ENCODE measurements at regions not wholly inside any gene's neighbourhood (a gene's known extent, or its start where the extent isn't known, plus 50 kb on each side); places are given as distances from the start of the nearest gene placed in this dataset.

- H3K4ac ChIP-seq (ENCODE audit: low read length): no peak overlapping the region
These were observed 92.6 kb downstream of the YTHDF1 start for GRCh38 chr20:63123331-63123741.

DNA sequence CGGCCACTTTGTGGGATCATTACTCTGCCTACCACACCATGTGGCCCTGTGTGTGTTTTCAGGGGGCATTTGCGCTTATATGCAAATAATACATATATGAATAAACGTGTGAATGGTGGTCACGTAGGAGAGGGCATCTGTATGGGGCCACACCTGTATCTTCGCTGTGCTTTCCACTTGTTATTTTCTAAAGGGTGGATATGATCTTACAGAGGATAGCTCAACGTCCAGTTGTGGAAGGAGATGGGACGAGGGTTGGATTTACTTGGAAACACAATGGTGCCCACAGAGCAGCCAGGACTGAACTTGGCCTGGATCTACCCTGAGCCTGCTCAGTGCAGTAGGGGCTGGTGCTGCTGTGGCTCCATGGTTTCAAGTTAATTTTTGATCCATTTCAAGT, 93.3 kb downstream of the YTHDF1 start:
- no peak overlapping the region for H3K23ac ChIP-seq (ENCODE audit: low read depth, low read length, poor library complexity)
- no peak overlapping the region for H2AK5ac ChIP-seq (ENCODE audit: low read depth, low read length)
- H3K9ac ChIP-seq (ENCODE audit: low read depth, low read length, poor library complexity): no peak overlapping the region
- no peaks in the 10 kb centered on the region for H3K36me3 ChIP-seq (replicated peaks in 1 of 2; ENCODE audit: control insufficient read depth in 2 of 2, insufficient read depth in 2 of 2, low read length in 2 of 2)
- no peak for DNase-seq (ENCODE audit: low spot score)
- H3K27ac ChIP-seq (replicated peaks; ENCODE audit: low read length): no peak overlapping the region
- H2BK12ac ChIP-seq (ENCODE audit: low read length): no peak overlapping the region
- H4K8ac ChIP-seq (ENCODE audit: low read depth, low read length): no peak overlapping the region
- H2BK120ac ChIP-seq (ENCODE audit: low read depth, low read length): no peak overlapping the region
- H3K79me1 ChIP-seq (ENCODE audit: low read depth, low read length): peaks cover 8% of the 10 kb centered on the region
- WGBS, 2 donors (ENCODE audit: extremely low coverage in 2 of 2, insufficient read length in 2 of 2, insufficient replicate concordance in 1 of 2): no CpG with 5 or more reads among the region's 7 CpGs
- H3K18ac ChIP-seq (ENCODE audit: low read length): no peak overlapping the region
- H2AFZ ChIP-seq (ENCODE audit: low read length): no peak overlapping the region
- H2BK5ac ChIP-seq (ENCODE audit: low read length): no peak overlapping the region
- no peak overlapping the region for H3K4me2 ChIP-seq (ENCODE audit: insufficient read depth, low read length, poor library complexity, severe bottlenecking)
- no peaks in the 10 kb centered on the region for H3K9me3 ChIP-seq (replicated peaks in 1 of 2; ENCODE audit: control insufficient read depth in 2 of 2, insufficient read depth in 1 of 2, low read depth in 1 of 2, low read length in 2 of 2)
- H3K4me1 ChIP-seq (ENCODE audit: control insufficient read depth in 2 of 2, insufficient read depth in 1 of 2, low read depth in 1 of 2, low read length in 2 of 2): peaks cover 4 to 7% of the 10 kb centered on the region in 2 donors
- no peak overlapping the region for H2BK15ac ChIP-seq (ENCODE audit: low read length)
- H3K4ac ChIP-seq (ENCODE audit: low read length): no peak overlapping the region
- H3K27me3 ChIP-seq (ENCODE audit: control insufficient read depth in 3 of 3, insufficient read depth in 3 of 3, low read depth in 1 of 3, low read length in 3 of 3): peaks cover 0 to 66% (median 4%) of the 10 kb centered on the region in 3 experiments
- no peak overlapping the region for H4K91ac ChIP-seq (ENCODE audit: low read depth, low read length, poor library complexity)
- no peak overlapping the region for H3K14ac ChIP-seq (ENCODE audit: low read length)
- no peak overlapping the region for H3K4me3 ChIP-seq (ENCODE audit: low read length in 2 of 2)

More at GRCh38 chr20:63123331-63123741, 92.6 kb downstream of the YTHDF1 start:
- H2BK5ac ChIP-seq (ENCODE audit: low read length): no peak overlapping the region
- peaks cover 0 to 65% (median 3%) of the 10 kb centered on the region in 3 experiments for H3K27me3 ChIP-seq (ENCODE audit: control insufficient read depth in 3 of 3, insufficient read depth in 3 of 3, low read depth in 1 of 3, low read length in 3 of 3)
- no peak overlapping the region for H2AFZ ChIP-seq (ENCODE audit: low read length)
- no peak overlapping the region for H3K4me3 ChIP-seq (ENCODE audit: low read length in 2 of 2)
- H3K14ac ChIP-seq (ENCODE audit: low read length): no peak overlapping the region
- no CpG with 5 or more reads among the region's 21 CpGs for WGBS, 2 donors (ENCODE audit: extremely low coverage in 2 of 2, insufficient read length in 2 of 2, insufficient replicate concordance in 1 of 2)
- H3K23ac ChIP-seq (ENCODE audit: low read depth, low read length, poor library complexity): no peak overlapping the region
- no peak overlapping the region for H3K27ac ChIP-seq (replicated peaks; ENCODE audit: low read length)
- H2BK15ac ChIP-seq (ENCODE audit: low read length): no peak overlapping the region
- H2BK120ac ChIP-seq (ENCODE audit: low read depth, low read length): no peak overlapping the region
- H3K9ac ChIP-seq (ENCODE audit: low read depth, low read length, poor library complexity): no peak overlapping the region
- no peak overlapping the region for H2AK5ac ChIP-seq (ENCODE audit: low read depth, low read length)
- H3K18ac ChIP-seq (ENCODE audit: low read length): no peak overlapping the region
- no peak overlapping the region for H4K91ac ChIP-seq (ENCODE audit: low read depth, low read length, poor library complexity)
- no peak overlapping the region for H3K4me2 ChIP-seq (ENCODE audit: insufficient read depth, low read length, poor library complexity, severe bottlenecking)
- peaks cover 6% of the 10 kb centered on the region for H3K79me1 ChIP-seq (ENCODE audit: low read depth, low read length)
- no peaks in the 10 kb centered on the region for H3K9me3 ChIP-seq (replicated peaks in 1 of 2; ENCODE audit: control insufficient read depth in 2 of 2, insufficient read depth in 1 of 2, low read depth in 1 of 2, low read length in 2 of 2)
- H3K4me1 ChIP-seq (ENCODE audit: control insufficient read depth in 2 of 2, insufficient read depth in 1 of 2, low read depth in 1 of 2, low read length in 2 of 2): peaks cover 4 to 7% of the 10 kb centered on the region in 2 donors
- H3K36me3 ChIP-seq (replicated peaks in 1 of 2; ENCODE audit: control insufficient read depth in 2 of 2, insufficient read depth in 2 of 2, low read length in 2 of 2): no peaks in the 10 kb centered on the region
- H4K8ac ChIP-seq (ENCODE audit: low read depth, low read length): no peak overlapping the region
- no peak for DNase-seq (ENCODE audit: low spot score)
- H2BK12ac ChIP-seq (ENCODE audit: low read length): no peak overlapping the region

- H3K14ac ChIP-seq (ENCODE audit: low read length): peak overlapping the region; percentile 58
- H2BK12ac ChIP-seq (ENCODE audit: low read length): no peak overlapping the region
- H2BK5ac ChIP-seq (ENCODE audit: low read length): no peak overlapping the region
- no peak overlapping the region for H4K91ac ChIP-seq (ENCODE audit: low read depth, low read length, poor library complexity)
- no peak overlapping the region for H3K4ac ChIP-seq (ENCODE audit: low read length)
- H3K4me2 ChIP-seq (ENCODE audit: insufficient read depth, low read length, poor library complexity, severe bottlenecking): no peak overlapping the region
- peak overlapping the region; percentile 8 for H3K18ac ChIP-seq (ENCODE audit: low read length)
- no peak for DNase-seq (ENCODE audit: low spot score)
- H2AK5ac ChIP-seq (ENCODE audit: low read depth, low read length): no peak overlapping the region
- H2BK120ac ChIP-seq (ENCODE audit: low read depth, low read length): no peak overlapping the region
- peaks cover 8% of the 10 kb centered on the region for H3K79me1 ChIP-seq (ENCODE audit: low read depth, low read length)
- H3K4me3 ChIP-seq (ENCODE audit: low read length in 2 of 2): no peak overlapping the region
- H3K4me1 ChIP-seq (ENCODE audit: control insufficient read depth in 2 of 2, insufficient read depth in 1 of 2, low read depth in 1 of 2, low read length in 2 of 2): peaks cover 4 to 7% of the 10 kb centered on the region in 2 donors
- H2AFZ ChIP-seq (ENCODE audit: low read length): no peak overlapping the region
- peak overlapping the region; percentile 74 for H3K23ac ChIP-seq (ENCODE audit: low read depth, low read length, poor library complexity)
- H3K27me3 ChIP-seq (ENCODE audit: control insufficient read depth in 3 of 3, insufficient read depth in 3 of 3, low read depth in 1 of 3, low read length in 3 of 3): peaks cover 0 to 66% (median 8%) of the 10 kb centered on the region in 3 experiments
- H3K9me3 ChIP-seq (replicated peaks in 1 of 2; ENCODE audit: control insufficient read depth in 2 of 2, insufficient read depth in 1 of 2, low read depth in 1 of 2, low read length in 2 of 2): no peaks in the 10 kb centered on the region
- no peak overlapping the region for H2BK15ac ChIP-seq (ENCODE audit: low read length)
- WGBS, 2 donors (ENCODE audit: extremely low coverage in 2 of 2, insufficient read length in 2 of 2, insufficient replicate concordance in 1 of 2): no CpG with 5 or more reads among the region's 23 CpGs
- no peak overlapping the region for H3K27ac ChIP-seq (replicated peaks; ENCODE audit: low read length)
- no peak overlapping the region for H3K9ac ChIP-seq (ENCODE audit: low read depth, low read length, poor library complexity)
- no peak overlapping the region for H4K8ac ChIP-seq (ENCODE audit: low read depth, low read length)
- H3K36me3 ChIP-seq (replicated peaks in 1 of 2; ENCODE audit: control insufficient read depth in 2 of 2, insufficient read depth in 2 of 2, low read length in 2 of 2): no peaks in the 10 kb centered on the region
These were observed 94.1 kb downstream of the YTHDF1 start for GRCh38 chr20:63121749-63122405.

- DNase-seq (ENCODE audit: low spot score): no peak
- no peak overlapping the region for H2BK120ac ChIP-seq (ENCODE audit: low read depth, low read length)
- peaks cover 4 to 7% of the 10 kb centered on the region in 2 donors for H3K4me1 ChIP-seq (ENCODE audit: control insufficient read depth in 2 of 2, insufficient read depth in 1 of 2, low read depth in 1 of 2, low read length in 2 of 2)
These were observed 94.7 kb downstream of the YTHDF1 start for GRCh38 chr20:63121246-63121645.

More at GRCh38 chr20:63121246-63121645, 94.7 kb downstream of the YTHDF1 start:
- Histone ChIP-seq H4K8ac (ENCODE audit: low read depth, low read length) (no peak overlapping the region), H2BK5ac (ENCODE audit: low read length) (no peak overlapping the region), H3K4me3 (ENCODE audit: low read length in 2 of 2) (no peak overlapping the region), H3K9ac (ENCODE audit: low read depth, low read length, poor library complexity) (no peak overlapping the region), H3K27ac (replicated peaks; ENCODE audit: low read length) (no peak overlapping the region), H4K91ac (ENCODE audit: low read depth, low read length, poor library complexity) (no peak overlapping the region), H3K4ac (ENCODE audit: low read length) (no peak overlapping the region), H2AK5ac (ENCODE audit: low read depth, low read length) (no peak overlapping the region), H3K18ac (ENCODE audit: low read length) (no peak overlapping the region), H3K14ac (ENCODE audit: low read length) (peak overlapping the region; percentile 99), H2BK15ac (ENCODE audit: low read length) (no peak overlapping the region), H3K36me3 (replicated peaks in 1 of 2; ENCODE audit: control insufficient read depth in 2 of 2, insufficient read depth in 2 of 2, low read length in 2 of 2) (no peaks in the 10 kb centered on the region), H2AFZ (ENCODE audit: low read length) (no peak overlapping the region), H3K79me1 (ENCODE audit: low read depth, low read length) (peaks cover 8% of the 10 kb centered on the region), H3K23ac (ENCODE audit: low read depth, low read length, poor library complexity) (peak overlapping the region; percentile 51), H3K4me2 (ENCODE audit: insufficient read depth, low read length, poor library complexity, severe bottlenecking) (no peak overlapping the region), H3K9me3 (replicated peaks in 1 of 2; ENCODE audit: control insufficient read depth in 2 of 2, insufficient read depth in 1 of 2, low read depth in 1 of 2, low read length in 2 of 2) (no peaks in the 10 kb centered on the region), H2BK12ac (ENCODE audit: low read length) (no peak overlapping the region), H3K27me3 (ENCODE audit: control insufficient read depth in 3 of 3, insufficient read depth in 3 of 3, low read depth in 1 of 3, low read length in 3 of 3) (peaks cover 0 to 67% (median 12%) of the 10 kb centered on the region in 3 experiments)
- WGBS, 2 donors (ENCODE audit: extremely low coverage in 2 of 2, insufficient read length in 2 of 2, insufficient replicate concordance in 1 of 2): no CpG with 5 or more reads among the region's 15 CpGs

All from neuronal stem cell (in vitro differentiated cells).